ENCODE measurements at regions not wholly inside any gene's neighbourhood (a gene's known extent, or its start where the extent isn't known, plus 50 kb on each side); places are given as distances from the start of the nearest gene placed in this dataset.

DNA sequence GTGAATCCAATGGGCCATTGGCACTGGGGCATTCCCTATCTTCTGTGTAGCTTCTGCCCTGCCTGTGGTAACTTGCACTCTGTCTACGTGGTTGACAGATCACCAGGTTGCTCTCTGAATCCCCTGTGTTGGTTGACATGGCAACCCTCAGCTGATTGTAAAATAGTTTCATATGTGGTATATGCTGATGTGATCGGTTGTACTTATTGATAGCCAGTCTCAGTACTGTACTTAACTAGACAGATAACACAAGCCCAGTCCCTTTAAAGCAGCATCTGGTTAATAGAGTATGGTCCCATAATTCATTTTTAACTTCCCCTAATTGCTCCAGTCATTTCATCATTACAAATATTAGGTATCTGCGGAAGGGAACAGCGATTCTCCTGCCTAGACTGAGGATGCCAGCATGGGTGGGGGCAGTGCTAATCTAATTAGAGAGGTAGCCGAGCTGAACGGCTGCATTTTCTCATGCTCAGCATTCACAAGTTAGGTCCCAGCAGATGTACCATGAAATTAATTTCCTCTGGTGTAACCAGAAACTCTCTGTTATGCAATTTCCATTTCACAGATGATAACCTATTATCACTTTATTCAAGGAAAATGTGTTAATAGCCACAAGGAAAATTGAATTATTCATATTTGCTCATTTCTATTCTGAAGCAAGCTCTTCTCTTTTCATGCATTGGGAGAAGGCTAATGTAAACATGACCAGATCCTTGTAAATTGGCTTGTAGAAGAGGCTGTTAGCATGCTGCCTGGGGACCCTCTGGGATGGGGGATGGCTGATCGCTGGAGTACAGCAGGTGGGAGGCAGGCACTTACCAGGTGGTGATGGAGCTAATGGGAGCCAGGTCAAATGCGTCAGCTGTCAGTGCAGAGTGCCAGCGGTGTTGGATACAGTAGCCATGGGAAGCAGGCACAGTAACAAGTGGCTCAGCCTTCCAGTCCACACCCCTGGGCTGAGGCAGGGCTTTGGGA lies 608.3 kb downstream of the GALR1 start:
- DNase-seq (ENCODE audit: low read depth): no peak

DNA sequence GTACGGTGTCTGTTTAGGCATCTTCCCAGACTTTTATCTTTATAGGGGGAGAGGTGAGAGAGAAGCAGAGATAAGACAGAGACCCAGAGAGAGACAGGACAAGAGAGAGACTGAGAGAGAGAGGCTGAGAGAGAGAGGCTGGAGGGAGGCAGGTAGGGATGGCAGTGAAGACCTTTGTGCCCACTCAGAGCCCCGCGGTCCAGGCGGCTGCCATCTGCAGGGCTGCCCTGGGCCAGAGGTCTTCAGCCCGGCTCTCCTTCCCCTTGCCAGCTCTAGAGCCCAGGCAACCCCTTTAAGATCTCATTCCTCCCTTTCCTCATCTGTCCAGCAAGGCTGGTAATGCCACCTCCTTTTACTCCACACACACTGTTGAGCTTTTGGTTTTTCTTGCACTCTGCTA lies 610.0 kb downstream of the GALR1 start:
- DNase-seq (ENCODE audit: low read depth): no peak

DNA sequence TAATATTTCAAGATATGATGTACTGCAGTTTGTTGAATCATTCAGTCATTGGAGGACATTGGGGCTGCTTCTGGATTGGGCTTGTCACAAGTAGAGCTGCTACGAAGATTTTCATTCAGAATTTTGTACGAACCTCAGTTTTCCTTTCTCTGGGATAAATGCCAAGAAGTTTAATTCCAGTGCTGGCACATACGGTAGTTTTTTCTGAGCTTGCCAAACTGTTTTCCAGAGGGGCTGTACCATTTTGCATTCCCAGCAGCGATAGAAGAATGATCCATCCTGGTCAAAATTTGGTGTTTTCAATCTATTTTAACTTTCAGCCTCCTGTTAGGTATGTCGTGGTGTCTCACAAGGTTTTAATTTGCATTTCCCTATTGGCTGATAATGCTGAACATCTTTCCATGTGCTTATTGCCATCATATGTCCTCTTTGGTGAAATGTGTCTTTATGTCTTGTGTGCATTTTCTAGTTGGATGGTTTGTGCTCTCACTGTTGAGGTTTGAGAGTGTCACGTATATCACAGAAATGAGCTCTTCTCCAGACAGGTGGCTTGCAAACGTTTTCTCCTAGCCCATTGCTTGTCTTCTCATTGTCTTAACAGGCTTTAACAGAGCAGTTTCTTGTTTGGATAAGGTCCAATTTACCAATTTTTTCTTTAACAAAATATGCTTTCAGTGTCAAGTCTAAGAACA lies 612.6 kb downstream of the GALR1 start:
- DNase-seq (ENCODE audit: low read depth): no peak

DNA sequence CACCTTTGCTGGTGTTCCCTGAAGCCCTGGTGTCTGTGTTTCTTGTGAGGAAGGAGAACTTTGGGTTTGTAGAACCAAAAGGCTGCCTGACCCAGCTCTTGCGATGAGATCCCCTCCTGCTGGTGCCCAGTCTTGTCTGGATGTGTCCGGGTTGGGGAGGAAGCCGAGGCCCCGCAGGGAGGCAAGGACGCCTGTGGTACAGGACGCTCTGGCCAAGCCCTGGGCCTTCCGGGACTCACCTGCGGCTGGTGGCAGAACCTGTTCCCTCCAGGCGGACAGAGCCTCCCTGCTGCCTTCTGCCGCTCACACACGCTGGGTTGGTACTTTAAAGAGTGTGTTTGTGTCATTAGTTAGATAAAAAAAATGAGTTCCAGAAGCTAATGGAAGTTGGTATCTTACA lies 616.2 kb downstream of the GALR1 start:
- no peak for DNase-seq (ENCODE audit: low read depth)

DNA sequence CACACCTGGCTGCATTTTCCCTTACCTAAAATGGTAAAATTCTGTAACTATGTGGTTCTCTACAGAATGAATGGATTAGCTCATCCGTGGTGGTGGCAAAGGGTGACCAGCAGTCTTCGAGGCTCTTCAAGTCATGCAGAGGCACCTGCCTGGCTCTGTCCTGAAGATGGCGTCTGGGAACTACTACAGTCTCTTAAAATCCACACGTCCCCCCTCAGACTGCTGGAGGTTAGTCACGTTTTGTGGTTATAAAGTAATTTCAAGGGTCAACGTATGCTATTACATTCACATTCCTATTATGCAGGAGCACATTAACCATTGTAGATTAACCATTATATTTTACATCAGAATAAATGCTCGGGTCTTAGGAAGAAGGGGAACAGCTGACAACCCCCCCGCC lies 616.7 kb downstream of the GALR1 start:
- DNase-seq (ENCODE audit: low read depth): no peak

DNA sequence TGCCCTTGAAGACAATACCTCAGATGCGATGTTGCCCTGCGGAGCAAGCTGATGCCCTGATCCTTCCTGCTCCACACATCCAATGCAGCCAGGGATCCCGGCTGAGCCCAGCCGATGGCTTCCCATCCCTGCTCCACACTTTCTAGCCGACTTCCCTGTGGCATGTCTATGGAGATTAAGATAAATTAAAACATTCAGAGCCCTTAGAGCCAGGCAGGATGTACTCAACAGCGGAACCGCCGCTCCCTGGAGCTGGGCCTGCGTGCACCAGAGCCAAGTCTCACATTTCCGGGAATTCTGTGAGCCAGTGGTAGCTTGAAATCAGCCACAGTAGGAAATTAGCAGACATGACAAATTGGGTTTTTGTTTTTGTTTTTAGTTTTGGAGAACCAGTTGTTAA lies 620.6 kb downstream of the GALR1 start:
- no peak for DNase-seq (ENCODE audit: low read depth)

DNA sequence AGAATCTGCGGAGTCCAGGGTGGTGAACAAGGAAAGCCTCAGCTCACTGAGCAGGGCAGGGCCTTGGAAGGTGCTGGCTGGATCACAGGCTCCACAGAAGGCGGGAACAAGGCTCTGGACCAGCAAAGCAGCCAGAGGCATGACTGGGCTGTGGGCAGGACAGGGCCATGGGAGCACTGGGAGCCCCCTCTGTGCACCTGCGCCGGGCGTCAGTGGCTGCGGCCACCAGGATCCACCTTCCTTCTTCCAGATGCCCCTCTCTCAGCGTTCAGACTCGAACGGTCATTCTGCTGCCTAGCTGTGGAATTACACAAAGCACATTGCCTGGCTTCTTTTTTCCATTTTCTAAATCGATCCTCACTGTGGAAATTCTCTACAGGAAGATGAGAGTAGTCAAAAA lies 621.2 kb downstream of the GALR1 start:
- DNase-seq (ENCODE audit: low read depth): no peak

DNA sequence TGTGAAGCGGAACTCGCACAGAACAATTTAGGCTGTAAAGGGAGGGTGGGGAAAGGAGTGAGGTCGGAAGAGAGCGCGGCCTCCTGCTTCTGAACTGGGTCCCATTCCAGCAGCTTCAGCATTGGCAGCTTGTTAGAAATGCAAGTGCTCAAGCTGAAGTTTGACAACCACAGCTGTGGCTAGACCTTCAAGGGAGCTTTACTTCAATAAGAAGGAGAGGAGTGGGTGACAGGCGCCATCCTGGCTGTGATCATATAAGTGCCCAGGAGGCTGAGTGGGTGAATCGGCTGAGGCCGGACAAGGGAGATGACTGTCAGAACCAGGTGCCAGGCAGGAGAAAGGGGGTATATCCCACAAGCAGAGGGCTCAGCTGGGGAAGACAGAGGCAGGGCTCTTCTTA lies 622.5 kb downstream of the GALR1 start:
- no peak for DNase-seq (ENCODE audit: low read depth)

DNA sequence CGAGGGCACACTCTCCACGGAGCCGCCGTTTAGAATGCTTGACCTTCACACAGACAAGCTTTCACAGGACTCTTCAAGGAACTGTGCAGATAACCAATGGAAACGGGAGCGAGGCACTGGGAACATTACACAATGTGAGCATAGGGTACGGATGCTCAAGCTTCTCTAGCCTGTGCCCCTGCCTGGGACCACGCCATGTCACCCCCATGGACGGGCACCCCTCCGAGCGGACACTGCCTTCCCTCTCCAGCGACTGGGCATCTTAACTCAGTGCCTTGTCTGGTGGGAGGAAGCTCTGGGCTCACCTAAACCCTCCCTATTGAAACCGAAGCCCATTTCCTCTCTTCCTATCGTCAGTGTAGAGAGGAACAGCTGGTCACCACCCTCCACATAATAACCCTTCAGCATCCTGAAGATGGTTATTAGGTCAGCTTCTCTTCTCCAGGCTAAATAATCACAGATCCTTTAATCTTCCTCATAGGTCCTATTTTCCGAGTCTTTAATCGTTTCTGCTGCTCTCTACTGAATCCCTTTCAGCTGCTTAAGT lies 626.7 kb downstream of the GALR1 start:
- DNase-seq (ENCODE audit: low read depth): no peak

DNA sequence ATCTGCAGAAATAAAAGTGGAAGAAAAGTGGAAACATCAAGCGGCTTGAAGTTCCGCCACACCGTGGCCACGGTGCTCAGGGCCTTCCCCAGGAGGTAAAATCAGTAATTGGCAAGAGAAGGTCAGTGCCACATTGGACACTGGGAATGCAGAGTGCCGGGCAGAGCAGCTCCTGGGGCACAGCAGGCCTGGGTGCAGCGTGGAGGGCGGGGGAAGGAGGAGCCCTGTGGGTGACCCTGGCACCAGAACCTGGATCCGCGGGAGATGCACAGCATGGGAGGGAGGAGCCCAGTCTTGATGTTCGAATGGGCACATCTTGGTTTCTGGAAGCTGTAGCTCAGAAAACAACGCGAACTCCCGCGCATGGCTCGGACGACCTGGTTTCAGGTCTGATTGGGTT lies 630.2 kb downstream of the GALR1 start:
- no peak for DNase-seq (ENCODE audit: low read depth)

DNA sequence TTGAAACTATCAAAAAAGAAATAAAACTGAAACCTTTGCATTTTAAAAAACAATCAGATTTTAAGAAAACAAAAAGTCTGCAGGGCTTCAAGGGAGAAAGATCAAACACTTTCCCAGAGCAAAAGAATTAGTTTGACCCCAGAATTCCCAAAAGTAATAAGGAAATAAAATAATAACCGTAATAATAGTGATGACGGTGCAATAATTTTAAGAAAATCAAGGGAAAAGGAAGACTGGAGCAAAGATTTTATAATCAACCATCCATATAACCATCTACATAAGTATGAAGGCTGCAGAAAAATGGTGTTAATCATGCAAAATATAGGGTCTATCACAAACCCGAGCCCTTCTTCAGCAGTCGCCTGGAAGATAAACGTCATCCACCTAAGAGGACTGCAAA lies 634.8 kb downstream of the GALR1 start:
- DNase-seq (ENCODE audit: low read depth): no peak

DNA sequence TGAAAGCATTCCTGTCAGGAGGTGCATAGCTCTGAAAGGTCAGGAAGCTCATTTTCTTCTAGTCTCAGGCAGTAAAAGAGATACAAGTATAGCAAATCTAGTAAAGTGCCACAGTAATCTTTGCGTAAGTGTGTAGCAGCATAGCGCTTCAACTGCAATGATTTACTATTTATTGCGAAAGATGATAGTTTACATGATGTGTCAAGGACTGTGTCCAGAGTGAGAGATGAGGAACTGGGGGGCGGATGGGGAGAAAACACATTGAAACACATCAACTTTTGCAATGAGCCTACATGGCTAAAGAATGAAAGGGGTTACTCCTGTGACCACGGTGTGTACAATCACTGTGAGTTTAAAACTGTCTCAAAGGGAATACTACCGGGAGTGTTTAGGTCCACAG lies 644.4 kb downstream of the GALR1 start:
- no peak for DNase-seq (ENCODE audit: low read depth)

DNA sequence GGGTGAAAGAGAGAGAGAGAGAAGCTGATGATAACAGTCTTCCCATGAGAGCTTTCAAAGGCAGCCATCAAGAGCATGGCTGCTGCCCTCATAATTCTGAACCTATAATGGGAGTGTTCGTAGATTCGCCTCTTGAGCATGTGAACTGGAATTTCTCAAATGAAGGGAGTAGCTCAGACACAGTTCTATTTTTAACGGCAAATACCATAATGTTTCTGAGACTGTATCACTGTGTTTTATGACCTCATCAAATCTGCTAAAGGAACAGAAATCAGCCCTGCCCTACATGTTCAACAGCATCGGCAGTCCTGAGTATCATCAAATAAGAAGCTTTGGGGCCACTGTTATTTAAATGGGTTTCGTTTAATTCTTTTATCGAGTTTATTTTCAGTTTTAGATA lies 645.6 kb downstream of the GALR1 start:
- no peak for DNase-seq (ENCODE audit: low read depth)

DNA sequence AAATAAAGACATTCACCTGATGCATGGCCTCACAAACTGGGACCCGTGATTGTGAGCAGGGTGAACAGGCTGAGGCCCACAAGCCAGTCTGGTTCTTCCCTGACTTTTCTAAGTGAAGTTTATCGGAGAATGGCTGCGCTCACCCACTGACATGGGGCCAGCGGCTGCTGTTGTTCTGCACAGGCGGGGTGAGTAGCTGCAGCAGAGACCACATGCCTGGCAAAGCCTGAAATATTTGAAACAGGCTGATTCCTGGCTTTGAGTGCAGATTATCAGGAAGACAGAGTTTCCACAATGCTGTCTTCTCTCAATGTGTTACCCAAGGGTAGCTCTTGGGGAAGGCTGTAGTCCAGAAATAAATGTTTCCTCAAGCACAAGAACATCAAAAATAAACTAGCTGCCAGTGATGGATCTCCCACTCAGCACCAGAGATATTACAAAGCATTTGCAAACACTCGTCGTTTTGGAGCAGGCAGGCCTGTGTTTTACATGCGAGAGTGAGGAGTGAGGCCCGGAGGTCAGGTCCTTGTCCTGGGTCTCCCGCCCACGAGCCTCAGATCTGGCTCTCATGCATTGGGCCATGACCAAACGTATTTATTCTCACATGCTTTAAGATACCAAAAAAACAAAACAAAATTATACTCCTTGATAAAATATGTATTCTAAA lies 647.1 kb downstream of the GALR1 start:
- no peak for DNase-seq (ENCODE audit: low read depth)

DNA sequence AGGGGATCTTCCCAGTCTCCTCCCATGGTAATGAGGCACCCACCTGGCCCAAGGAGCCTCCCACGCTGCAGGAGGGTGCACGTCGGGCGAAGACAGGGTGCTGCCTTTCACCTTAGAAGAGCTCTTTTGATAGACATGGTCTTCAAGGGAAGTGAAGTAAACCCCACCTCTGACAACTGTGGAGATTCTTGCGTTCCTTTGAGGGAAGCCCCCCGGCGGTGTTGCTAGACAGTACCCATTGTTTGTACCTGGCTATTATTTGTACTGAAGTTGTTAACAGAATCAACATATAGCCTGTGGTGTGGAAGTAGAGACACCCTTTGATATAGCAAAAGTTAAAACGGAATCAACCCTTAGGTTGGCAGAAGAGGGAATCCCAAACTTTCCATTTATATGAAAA lies 648.0 kb downstream of the GALR1 start:
- DNase-seq (ENCODE audit: low read depth): no peak

DNA sequence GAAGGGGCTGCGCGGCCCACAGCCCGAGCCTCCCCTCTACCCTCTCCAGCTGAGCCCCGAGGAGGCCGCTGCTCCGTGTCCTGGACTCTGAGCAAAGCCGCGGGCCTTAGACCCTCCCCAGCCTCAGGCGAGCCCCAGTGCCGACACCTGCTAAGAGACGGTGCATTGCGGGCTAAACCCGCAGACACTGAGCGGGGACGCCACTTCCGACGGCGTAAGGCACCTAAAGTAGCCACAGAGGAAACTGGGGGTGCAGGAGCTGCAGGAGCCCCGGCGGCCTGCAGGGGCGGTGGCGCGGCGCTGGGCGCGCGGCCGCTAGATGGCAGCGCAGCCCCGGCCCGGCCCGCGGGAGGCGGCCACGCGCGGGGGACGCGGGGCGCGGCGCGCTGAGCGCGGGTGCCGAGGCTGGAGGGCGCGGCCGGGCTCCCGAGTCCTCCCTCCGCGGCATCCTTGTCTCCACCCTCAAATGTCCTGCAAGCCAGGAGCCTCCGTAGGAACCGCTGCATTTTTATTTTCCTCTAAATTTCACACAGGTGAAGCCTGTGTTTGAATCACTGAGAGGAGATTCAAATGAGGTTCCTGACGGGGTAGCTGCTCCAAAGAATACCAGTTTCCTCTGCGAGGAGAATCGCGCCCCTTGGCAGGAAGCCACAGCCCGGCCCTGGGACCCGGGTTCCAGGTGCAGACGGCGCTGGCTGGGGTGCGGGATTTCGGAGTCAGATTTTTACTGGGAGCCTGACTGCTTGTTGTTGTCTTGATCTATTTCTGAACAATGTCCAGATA lies 650.5 kb downstream of the GALR1 start:
- DNase-seq (ENCODE audit: low read depth): no peak

DNA sequence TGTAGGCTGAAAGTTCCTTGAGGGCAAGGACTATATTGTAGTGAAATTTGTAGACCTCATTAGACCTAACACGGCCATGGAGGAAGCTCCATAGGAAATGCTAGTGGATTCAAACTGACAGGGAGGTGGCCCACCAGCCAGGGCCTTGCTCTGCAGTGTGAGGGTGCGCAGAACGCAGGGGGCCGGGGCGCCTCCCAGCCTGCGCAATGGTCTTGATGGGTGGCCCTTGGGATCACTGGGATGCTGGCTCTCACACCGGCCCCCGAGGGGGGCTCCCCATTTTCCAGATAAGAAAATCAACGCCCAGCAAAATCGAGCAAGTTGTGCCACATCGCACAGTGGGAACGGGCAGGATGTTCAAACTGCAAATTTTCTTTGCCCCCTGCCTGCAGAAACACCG lies 655.4 kb downstream of the GALR1 start:
- no peak for DNase-seq (ENCODE audit: low read depth)

DNA sequence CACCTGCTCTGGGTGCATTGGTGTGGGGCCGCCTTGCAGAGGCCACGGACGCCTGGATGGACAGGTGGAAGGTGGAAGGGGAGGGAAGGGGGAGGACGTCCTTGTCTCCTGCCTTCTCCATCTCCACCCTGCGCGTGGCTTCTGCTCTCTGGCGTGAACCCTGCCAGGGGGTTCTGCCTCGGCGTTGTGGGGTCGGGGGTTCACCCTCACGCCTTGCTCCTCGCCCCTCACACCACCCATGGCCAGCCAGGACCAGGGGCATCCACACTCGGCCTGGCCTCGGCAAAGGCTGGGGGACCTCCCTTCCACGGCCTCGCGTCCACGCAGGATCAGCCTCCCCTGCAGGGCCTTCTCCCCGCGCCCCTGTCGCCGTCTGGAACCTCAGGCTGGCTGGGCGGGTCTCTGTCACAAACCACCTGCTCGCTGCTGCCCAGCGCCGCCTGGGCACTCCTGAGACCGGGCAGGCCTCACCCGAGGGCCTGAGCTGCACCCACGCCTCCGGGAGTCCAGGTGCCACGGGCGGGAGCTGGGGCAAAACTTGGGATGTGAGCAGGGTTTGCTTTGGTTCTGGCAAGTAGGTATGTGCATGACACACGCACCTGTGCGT lies 655.9 kb downstream of the GALR1 start:
- no peak for DNase-seq (ENCODE audit: low read depth)

DNA sequence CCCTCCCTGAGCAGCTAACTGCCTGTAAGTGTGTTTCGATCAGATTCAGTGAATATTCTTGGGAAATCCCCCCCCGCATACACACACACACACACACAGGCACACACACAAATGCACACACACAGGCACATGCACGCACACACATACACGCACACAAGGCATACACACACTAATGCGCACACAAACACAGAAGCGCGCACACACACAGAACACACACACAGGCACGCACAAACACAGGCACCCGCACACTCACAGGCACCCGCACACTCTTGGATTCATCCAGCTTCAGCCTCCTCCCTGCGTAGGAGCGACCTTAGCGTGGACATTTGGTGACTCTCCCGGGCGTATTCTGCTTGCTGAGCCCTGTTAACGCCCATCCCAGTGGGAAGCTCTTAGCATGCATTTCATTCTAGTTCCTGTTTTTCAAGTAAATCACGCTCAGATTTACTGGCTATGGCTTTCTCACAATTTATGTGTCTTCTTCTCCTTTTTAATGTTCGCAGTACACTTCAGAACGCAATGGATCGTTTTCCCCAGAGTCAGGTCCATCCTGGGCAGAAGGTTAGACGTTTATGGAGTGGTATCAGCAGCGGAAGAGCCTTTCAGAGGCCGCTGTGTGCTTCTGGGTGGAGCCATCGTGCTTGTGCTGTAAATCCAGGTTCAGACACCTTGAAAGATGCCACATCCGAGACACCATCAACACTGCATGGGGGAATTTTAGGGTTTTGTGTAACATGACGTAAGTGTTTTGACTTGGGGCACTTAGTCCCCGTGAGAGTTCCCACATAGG lies 656.6 kb downstream of the GALR1 start:
- no peak for DNase-seq (ENCODE audit: low read depth)

DNA sequence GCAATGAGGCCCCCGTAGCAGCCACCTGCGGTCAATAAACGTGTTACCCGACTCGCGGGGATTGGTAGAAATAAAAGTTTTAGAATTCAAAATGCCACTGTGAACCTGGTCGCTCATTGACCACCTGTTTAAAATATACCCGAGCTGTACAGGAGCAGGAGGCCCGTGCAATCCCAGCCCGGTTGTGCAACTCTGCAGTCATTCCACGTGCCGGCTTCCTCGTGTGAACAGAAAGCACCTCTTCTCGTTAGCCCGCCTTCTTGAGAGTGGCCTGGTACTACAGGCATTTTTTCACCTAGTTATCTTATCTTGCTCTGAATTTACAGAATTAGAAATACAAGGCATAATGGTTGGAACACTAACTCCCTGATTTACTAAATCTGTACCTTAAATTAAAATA lies 660.7 kb downstream of the GALR1 start:
- DNase-seq (ENCODE audit: low read depth): no peak
